ENCODE measurements at regions not wholly inside any gene's neighbourhood (a gene's known extent, or its start where the extent isn't known, plus 50 kb on each side); places are given as distances from the start of the nearest gene placed in this dataset.

- TF ChIP-seq CTCF (CRISPR knock-in tag; IDR thresholded peaks at IDR 0.05) = no peak
- TF ChIP-seq TRIM22 (IDR thresholded peaks at IDR 0.05) = no peak
- TF ChIP-seq REST (IDR thresholded peaks at IDR 0.05; ENCODE audit: borderline replicate concordance in 1 of 2, low read depth in 1 of 2, low read length in 2 of 2) = no peak
- TF ChIP-seq ZNF317 (CRISPR knock-in tag; IDR thresholded peaks at IDR 0.05) = no peak
- TF ChIP-seq YY1 (IDR thresholded peaks at IDR 0.05; ENCODE audit: insufficient read depth, insufficient replicate concordance, low read depth, low read length) = no peak
- no peak for TF ChIP-seq RAD51 (IDR thresholded peaks at IDR 0.05; ENCODE audit: borderline replicate concordance)
- TF ChIP-seq BATF2 (CRISPR knock-in tag; IDR thresholded peaks at IDR 0.05) = no peak
- no peak for TF ChIP-seq ZNF766 (CRISPR knock-in tag; IDR thresholded peaks at IDR 0.05; ENCODE audit: borderline replicate concordance)
- no peak for TF ChIP-seq BCLAF1 (IDR thresholded peaks at IDR 0.05)
- no peak for TF ChIP-seq CHD2 (IDR thresholded peaks at IDR 0.05; ENCODE audit: low read depth, low read length)
- no peak for TF ChIP-seq NCOA2 (CRISPR knock-in tag; IDR thresholded peaks at IDR 0.05)
- TF ChIP-seq SMAD3 (CRISPR knock-in tag; IDR thresholded peaks at IDR 0.05) = no peak
- no peak for TF ChIP-seq SPEN (CRISPR knock-in tag; IDR thresholded peaks at IDR 0.05; ENCODE audit: low read depth)
- no peak for TF ChIP-seq XRCC5 (optimal IDR thresholded peaks at IDR 0.05; ENCODE audit: low read length)
Measured at GRCh38 chr2:56685205-56685604, 501.4 kb downstream of the CCDC85A start.
